ENCODE measurements at regions not wholly inside any gene's neighbourhood (a gene's known extent, or its start where the extent isn't known, plus 50 kb on each side); places are given as distances from the start of the nearest gene placed in this dataset.

DNA sequence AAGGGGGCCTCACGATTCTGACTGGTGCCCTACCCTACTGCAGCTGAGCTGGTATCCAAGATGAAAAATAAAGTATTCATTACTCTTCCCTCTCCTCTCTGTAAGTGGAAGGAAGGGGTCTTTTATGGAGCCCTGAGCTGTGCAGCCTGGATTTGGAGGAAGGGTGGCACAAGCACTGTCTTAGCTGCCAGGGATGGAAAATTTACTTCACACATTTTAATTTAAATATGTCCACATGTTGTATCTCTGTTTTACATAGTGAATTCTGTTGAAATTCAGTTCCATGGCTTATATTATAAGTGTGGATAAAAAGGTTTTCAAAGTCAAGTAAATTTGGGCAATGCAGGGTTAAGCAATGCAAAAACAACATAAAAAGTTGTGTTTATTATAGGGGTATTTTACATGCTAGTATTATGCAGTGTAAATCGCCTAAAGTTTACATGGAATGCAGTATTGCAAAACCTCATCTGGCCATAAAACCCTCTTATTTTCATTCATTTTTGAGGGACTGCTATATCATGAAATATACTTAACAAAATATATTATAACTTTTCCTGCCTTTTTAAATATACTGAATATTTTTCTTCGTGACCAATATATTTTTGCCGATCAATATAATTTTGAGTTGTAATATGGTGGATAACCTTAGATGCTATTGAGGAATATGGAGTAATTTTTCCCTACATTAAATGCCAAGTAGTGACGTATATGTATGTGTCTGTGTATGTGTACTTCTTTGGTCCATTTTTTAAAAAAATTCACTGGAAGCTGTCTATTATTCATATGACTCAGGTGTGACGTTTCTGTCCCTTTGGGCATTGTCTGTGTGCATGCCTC is 333.9 kb upstream of the CYRIA start:
- H3K4me2 ChIP-seq (ENCODE audit: low read length) = no peak overlapping the region
- H3K36me3 ChIP-seq (ENCODE audit: control insufficient read depth in 1 of 2, insufficient read depth in 2 of 2, low read length in 2 of 2) = no peaks in the 10 kb centered on the region
- ATAC-seq = no peak
- no peaks in the 10 kb centered on the region for H4K20me1 ChIP-seq (ENCODE audit: insufficient read depth)
- no peak for DNase-seq (ENCODE audit: low read depth, low spot score)
- TF ChIP-seq ELF1 (IDR thresholded peaks at IDR 0.05; ENCODE audit: borderline replicate concordance, low read depth) = no peak
- TF ChIP-seq ZNF274 (IDR thresholded peaks at IDR 0.05; ENCODE audit: low read depth, low read length) = no peak
- no peak overlapping the region for H3K9ac ChIP-seq (ENCODE audit: low read length)
- H3K4me3 ChIP-seq (replicated peaks in 1 of 2; ENCODE audit: low read depth in 1 of 2, low read length in 2 of 2) = no peak overlapping the region
- no peaks in the 10 kb centered on the region for H3K4me1 ChIP-seq (ENCODE audit: control insufficient read depth in 1 of 2, insufficient read depth in 2 of 2, low read length in 2 of 2)
- intact Hi-C loops (cut with micrococcal nuclease) = no loop called here
- POLR2A ChIA-PET = no interaction called here
- no peaks in the 10 kb centered on the region for H3K79me2 ChIP-seq (ENCODE audit: insufficient read depth, low read length)
- RAD21 ChIA-PET (ENCODE audit: low non-redundant PET in 1 of 2, low total read pairs in 2 of 2, uncharacterized antibody in 2 of 2, unreplicated experiment in 2 of 2) = no interaction called here
- no peak overlapping the region for H3K27ac ChIP-seq (ENCODE audit: low read depth, low read length)
- H3K27me3 ChIP-seq (ENCODE audit: insufficient read depth, low read length) = no peaks in the 10 kb centered on the region
- no peaks in the 10 kb centered on the region for H3K9me3 ChIP-seq (ENCODE audit: control insufficient read depth in 1 of 2, insufficient read depth in 1 of 2, low read depth in 1 of 2, low read length in 2 of 2)
- no peaks in the 10 kb centered on the region for H3K9me2 ChIP-seq (ENCODE audit: insufficient read depth)
- no TSS peak for BruUV-seq (replicated peaks)
- CTCF ChIA-PET = no interaction called here
- no peak overlapping the region for H2AFZ ChIP-seq (ENCODE audit: low read depth, low read length, poor library complexity, severe bottlenecking)

DNA sequence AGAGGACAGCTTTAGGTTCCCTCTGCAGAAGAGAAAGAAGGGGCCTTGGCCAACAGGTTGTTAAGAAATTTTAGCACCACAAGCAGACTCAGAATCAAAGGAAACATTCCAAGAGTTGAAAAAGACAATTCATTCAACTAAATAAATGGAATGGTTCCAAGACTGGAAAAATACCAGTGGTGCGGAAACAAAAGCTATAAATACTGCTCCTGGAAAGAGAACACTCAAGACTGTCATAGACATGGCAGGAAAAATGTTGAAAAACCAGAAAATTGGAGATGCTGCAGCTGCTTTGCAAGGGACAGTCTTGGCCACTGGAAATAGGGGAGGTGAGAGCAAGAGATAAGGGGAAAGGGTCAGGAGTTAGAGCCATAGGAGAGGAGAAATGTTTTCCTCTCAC is 312.7 kb upstream of the CYRIA start:
- no peak overlapping the region for H2AFZ ChIP-seq (ENCODE audit: low read depth, low read length, poor library complexity, severe bottlenecking)
- no peak for ATAC-seq
- BruUV-seq (replicated peaks) = no TSS peak
- H3K9me3 ChIP-seq (ENCODE audit: control insufficient read depth in 1 of 2, insufficient read depth in 1 of 2, low read depth in 1 of 2, low read length in 2 of 2) = no peaks in the 10 kb centered on the region
- ChIA-PET CTCF (no interaction called here), POLR2A (no interaction called here), RAD21 (ENCODE audit: low non-redundant PET in 1 of 2, low total read pairs in 2 of 2, uncharacterized antibody in 2 of 2, unreplicated experiment in 2 of 2) (no interaction called here)
- no peak overlapping the region for H3K4me2 ChIP-seq (ENCODE audit: low read length)
- no peak for DNase-seq (ENCODE audit: low read depth, low spot score)
- no peaks in the 10 kb centered on the region for H3K9me2 ChIP-seq (ENCODE audit: insufficient read depth)
- no peak overlapping the region for H3K9ac ChIP-seq (ENCODE audit: low read length)
- H3K4me1 ChIP-seq (ENCODE audit: control insufficient read depth in 1 of 2, insufficient read depth in 2 of 2, low read length in 2 of 2) = no peaks in the 10 kb centered on the region
- no peaks in the 10 kb centered on the region for H4K20me1 ChIP-seq (ENCODE audit: insufficient read depth)
- no peaks in the 10 kb centered on the region for H3K36me3 ChIP-seq (ENCODE audit: control insufficient read depth in 1 of 2, insufficient read depth in 2 of 2, low read length in 2 of 2)
- peaks cover 5% of the 10 kb centered on the region; the same call in 1 of the 2 replicates for H3K27me3 ChIP-seq (ENCODE audit: insufficient read depth, low read length)
- intact Hi-C loops (cut with micrococcal nuclease) = no loop called here
- TF ChIP-seq CEBPB (IDR thresholded peaks at IDR 0.05; ENCODE audit: low read depth) = no peak
- TF ChIP-seq RAD21 (IDR thresholded peaks at IDR 0.05; ENCODE audit: low read depth) = no peak
- TF ChIP-seq, protein P1, sequence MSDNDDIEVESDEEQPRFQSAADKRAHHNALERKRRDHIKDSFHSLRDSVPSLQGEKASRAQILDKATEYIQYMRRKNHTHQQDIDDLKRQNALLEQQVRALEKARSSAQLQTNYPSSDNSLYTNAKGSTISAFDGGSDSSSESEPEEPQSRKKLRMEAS (IDR thresholded peaks at IDR 0.05) = no peak
- no peak for TF ChIP-seq ATF3 (IDR thresholded peaks at IDR 0.05)
- no peak for TF ChIP-seq FOSL1 (IDR thresholded peaks at IDR 0.05; ENCODE audit: low read depth)
- TF ChIP-seq SRF (IDR thresholded peaks at IDR 0.05; ENCODE audit: low read depth) = no peak
- TF ChIP-seq EGR1 (IDR thresholded peaks at IDR 0.05; ENCODE audit: low read depth) = no peak
- TF ChIP-seq CBX3 (IDR thresholded peaks at IDR 0.05; ENCODE audit: low read depth) = no peak
- TF ChIP-seq POLR2A (IDR thresholded peaks at IDR 0.05; ENCODE audit: borderline replicate concordance, extremely low read depth, insufficient read depth, insufficient read length) = no peak
- no peak overlapping the region for H3K27ac ChIP-seq (ENCODE audit: low read depth, low read length)
- no peak overlapping the region for H3K4me3 ChIP-seq (replicated peaks in 1 of 2; ENCODE audit: low read depth in 1 of 2, low read length in 2 of 2)
- H3K79me2 ChIP-seq (ENCODE audit: insufficient read depth, low read length) = no peaks in the 10 kb centered on the region

Measured in HCT116 (cell line).